ENCODE measurements at regions not wholly inside any gene's neighbourhood (a gene's known extent, or its start where the extent isn't known, plus 50 kb on each side); places are given as distances from the start of the nearest gene placed in this dataset.

- peak; percentile 48 for DNase-seq
Observed at GRCh38 chr5:163963881-163964280, 458.5 kb downstream of the MAT2B start.

- DNase-seq, result peak; percentile 8
Observed at GRCh38 chr5:163964671-163965070, 459.3 kb downstream of the MAT2B start.

- DNase-seq, result no peak
Observed at GRCh38 chr5:163967268-163967667, 461.8 kb downstream of the MAT2B start.

GRCh38 chr5:163968651-163969050 lies 463.2 kb downstream of the MAT2B start:
- DNase-seq, result no peak

GRCh38 chr5:163976696-163977095 lies 471.3 kb downstream of the MAT2B start:
- DNase-seq, result peak; percentile 20

GRCh38 chr5:163978897-163979296 lies 473.5 kb downstream of the MAT2B start:
- DNase-seq, result no peak

- no peak for DNase-seq
Observed at GRCh38 chr5:163988566-163988965, 483.1 kb downstream of the MAT2B start.

- DNase-seq, result peak; percentile 7
Observed at GRCh38 chr5:163993126-163993525, 487.7 kb downstream of the MAT2B start.

- DNase-seq, result no peak
Observed at GRCh38 chr5:163995206-163995605, 489.8 kb downstream of the MAT2B start.

- DNase-seq, result no peak
Observed at GRCh38 chr5:163997965-163998364, 492.5 kb downstream of the MAT2B start.

- DNase-seq, result no peak
Observed at GRCh38 chr5:164000241-164000640, 494.8 kb downstream of the MAT2B start.

GRCh38 chr5:164000819-164001218 lies 495.4 kb downstream of the MAT2B start:
- DNase-seq, result peak; percentile 31

GRCh38 chr5:164002214-164002613 lies 496.8 kb downstream of the MAT2B start:
- DNase-seq, result no peak

- DNase-seq, result peak; percentile 80
Observed at GRCh38 chr5:164002628-164003027, 497.2 kb downstream of the MAT2B start.

- DNase-seq, result no peak
Observed at GRCh38 chr5:164005071-164005470, 499.7 kb downstream of the MAT2B start.

GRCh38 chr5:164007064-164007463 lies 501.6 kb downstream of the MAT2B start:
- no peak for DNase-seq

- no peak for DNase-seq
Observed at GRCh38 chr5:164009621-164010020, 504.2 kb downstream of the MAT2B start.

- no peak for DNase-seq
Observed at GRCh38 chr5:164010900-164011299, 505.5 kb downstream of the MAT2B start.

GRCh38 chr5:164012371-164012770 lies 507.0 kb downstream of the MAT2B start:
- peak; percentile 47 for DNase-seq

- peak; percentile 79 for DNase-seq
Observed at GRCh38 chr5:164013077-164013670, 507.8 kb downstream of the MAT2B start.

- DNase-seq, result peak; percentile 19
Observed at GRCh38 chr5:164020116-164020515, 514.7 kb downstream of the MAT2B start.

- DNase-seq, result no peak
Observed at GRCh38 chr5:164027738-164028137, 522.3 kb downstream of the MAT2B start.

GRCh38 chr5:164038128-164038783 lies 532.8 kb downstream of the MAT2B start:
- DNase-seq, result no peak

- DNase-seq, result no peak
Observed at GRCh38 chr5:164041105-164041504, 535.7 kb downstream of the MAT2B start.

GRCh38 chr5:164048359-164048926 lies 543.0 kb downstream of the MAT2B start:
- DNase-seq, result peak; percentile 22

Measured in fibroblast of skin of right biceps (primary cell).